GM18858 (cell line): ENCODE measurements at regions not wholly inside any gene's neighbourhood (a gene's known extent, or its start where the extent isn't known, plus 50 kb on each side); places are given as distances from the start of the nearest gene placed in this dataset.
A peak's percentile ranks its signal among the peaks of the same experiment; 100 is the strongest.
"Not testable (repeated sequence)": the region's sequence is repeated elsewhere in the genome, so short reads cannot be mapped to it uniquely, and the experiment has no call there.

Experiments used
- ATAC-seq: cut with Tn5 transposase; IDR thresholded peaks from one replicate; pipeline ENCODE4 v1.9.1; 2021; ENCODE audit not compliant: unreplicated experiment

DNA sequence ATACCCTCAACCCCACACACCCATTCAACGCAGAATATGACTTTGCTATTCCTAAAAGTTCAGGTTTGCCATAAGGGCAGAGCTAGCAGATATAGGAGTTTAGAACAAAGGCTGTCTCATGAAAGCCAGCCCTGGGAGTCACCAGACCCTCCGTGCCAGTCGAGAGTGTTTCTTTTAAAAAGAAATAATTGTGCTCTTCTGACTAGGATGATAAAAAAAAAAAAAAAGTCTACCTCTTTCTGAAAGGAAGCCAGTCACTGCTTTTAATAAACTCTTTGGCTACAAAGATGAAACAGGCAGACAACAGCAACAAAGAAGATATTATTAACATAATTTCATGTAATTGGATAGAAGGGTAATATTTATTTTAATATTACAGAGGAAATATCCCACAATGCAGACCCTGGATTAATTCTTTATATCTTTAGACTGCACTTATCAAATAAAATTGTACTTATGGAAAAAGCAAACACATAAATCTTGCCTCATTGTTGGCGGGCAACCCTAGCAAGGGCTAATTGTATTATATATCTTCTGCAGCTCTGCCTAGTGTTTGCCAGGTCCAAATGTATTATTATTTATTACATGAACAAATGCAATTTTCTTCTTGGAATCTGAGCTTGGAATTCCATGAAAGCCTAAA lies 277.5 kb upstream of the DYNLRB2 start:
- ATAC-seq = no peak

DNA sequence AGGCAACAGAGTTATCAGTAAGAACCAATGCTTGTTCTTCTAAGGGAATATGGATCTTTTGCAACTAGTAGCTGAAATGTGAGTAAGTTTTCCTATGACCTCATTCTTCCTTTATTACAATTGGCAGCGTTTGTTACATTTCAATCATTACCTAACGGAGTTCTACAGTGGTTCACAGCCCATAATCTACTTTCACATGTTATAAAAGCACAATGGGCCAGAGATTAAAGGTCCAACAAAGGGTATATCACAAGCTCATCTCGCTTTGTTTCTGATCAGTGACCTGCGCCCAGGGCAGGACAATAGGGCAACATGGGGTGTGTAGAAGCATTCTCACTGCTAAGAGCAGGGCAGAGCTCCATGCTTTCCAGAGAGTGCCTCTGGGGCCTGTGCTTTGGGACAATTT lies 279.9 kb upstream of the DYNLRB2 start:
- ATAC-seq = no peak

DNA sequence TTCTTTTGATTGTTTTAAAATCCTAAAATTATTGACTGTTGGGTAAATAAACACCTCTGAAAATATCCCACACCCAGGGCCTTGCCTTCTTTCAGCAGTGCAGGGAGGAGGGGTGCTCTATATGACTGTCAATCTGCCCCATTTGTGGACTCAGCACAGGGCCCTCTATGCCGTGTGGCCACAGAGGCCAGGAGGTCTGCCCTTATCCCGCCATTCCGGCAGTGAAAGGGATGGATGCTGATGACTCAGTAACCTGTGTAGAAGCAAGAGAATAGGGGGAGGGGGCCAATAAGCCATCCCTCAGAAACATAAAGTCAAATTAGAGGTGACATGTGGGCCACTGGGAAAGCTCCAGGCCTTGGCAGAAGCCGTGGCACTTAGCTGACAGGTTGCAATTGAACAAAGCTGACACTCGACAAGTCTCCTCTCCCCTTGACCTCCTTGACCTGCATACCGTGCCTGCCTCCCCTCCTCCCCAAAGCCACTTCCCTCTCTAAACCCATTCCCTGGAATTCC lies 281.4 kb upstream of the DYNLRB2 start:
- ATAC-seq = no peak

DNA sequence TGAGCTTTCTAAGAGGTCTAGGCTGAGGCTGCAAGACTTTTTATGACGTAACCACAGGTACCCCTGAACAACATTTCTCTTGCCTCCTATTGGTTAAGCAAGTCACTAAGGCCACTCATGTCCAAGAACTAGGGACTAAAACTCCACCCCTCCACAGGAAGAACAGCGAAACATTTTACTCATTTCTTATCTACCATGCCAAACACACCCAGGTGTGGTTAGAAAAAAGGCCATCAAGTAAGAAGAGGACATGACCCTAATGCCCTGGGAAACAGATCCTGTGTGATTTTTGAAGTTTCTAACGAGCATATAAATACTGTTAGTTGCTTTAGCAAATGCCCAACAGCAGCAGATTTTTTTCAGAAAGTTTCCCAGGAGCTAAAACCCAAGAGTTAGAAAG lies 282.4 kb upstream of the DYNLRB2 start:
- no peak for ATAC-seq

DNA sequence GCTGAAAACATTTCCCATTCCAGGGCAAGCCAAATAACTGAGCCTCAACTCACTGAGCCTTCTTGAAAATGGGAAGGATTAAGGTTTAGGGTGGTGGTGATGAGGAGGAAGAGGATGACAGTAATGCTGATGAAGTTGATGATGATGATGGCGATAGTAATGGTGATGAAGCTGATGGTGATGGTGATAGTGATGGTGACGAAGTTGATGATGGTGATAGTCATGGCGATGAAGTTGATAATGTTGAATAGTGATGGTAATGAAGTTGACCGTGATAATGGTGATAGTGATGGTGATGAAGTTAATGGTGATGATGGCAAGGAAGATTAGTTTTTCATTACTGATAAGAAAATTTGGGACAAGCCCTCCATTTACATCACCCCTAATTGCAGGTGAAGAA lies 285.8 kb upstream of the DYNLRB2 start:
- ATAC-seq = no peak

DNA sequence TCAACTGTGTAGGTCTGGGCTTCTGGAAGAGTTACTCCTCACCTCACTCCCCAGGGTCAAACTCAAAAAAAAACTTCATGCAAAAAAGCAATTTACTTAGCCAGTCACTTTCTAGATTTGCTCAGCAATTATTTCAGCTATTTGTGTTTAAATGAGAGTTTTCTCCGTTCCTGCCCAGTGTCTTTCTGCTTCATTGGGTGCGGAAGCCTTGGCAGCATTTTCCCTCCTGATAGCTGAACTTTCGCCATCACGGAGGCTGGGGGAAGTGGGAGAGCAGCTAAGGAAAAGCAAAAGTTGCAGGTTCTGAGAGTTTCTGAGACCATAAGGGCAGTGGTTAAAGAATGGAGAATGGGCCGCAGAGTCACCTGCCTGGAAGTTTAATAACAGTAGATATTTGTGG lies 287.1 kb upstream of the DYNLRB2 start:
- no peak for ATAC-seq

DNA sequence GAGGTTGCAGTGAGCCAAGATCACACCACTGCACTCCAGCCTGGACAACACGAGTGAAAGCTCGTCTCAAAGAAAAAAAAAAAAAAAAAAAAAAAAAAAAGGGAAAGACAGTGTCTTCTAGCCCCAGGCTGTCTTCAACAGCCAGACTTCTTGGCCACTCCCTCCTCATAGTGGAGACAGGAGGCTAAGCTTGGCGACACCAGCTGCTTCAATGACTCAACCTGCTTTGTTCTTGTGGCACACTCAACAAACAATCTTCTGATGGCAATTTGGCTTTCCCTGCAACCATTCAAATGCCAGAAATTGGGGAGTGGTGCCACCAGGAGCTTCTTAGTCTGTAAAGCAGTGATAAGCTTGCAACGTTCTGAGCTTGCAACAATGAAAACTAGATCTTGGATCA lies 290.4 kb upstream of the DYNLRB2 start:
- ATAC-seq = no peak

DNA sequence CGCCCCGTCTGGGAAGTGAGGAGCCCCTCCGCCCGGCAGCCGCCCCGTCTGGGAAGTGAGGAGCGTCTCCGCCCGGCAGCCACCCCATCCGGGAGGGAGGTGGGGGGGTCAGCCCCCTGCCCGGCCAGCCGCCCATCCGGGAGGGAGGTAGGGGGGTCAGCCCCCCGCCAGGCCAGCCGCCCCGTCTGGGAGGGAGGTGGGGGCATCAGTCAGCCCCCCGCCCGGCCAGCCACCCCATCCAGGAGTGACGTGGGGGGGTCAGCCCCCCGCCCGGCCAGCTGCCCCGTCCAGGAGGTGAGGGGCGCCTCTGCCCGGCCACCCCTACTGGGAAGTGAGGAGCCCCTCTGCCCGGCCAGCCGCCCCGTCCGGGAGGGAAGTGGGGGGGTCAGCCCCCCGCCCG lies 297.5 kb upstream of the DYNLRB2 start:
- ATAC-seq = not testable (repeated sequence)

DNA sequence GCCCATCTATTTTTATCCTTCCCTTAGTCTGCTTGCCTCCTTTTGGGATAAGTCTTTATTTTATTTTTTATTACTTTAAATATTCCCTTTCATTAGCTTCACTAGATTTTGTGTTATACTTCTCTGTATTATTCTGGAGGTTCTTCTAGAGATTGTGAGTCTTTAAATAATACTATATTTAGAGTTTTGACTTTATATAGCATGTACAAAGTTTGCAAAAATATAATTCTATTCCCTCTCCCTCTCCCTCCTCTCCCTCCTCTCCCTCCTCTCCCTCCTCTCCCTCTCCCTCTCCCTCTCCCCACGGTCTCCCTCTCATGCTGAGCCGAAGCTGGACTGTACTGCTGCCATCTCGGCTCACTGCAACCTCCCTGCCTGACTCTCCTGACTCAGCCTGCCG lies 298.5 kb upstream of the DYNLRB2 start:
- ATAC-seq = not testable (repeated sequence)

DNA sequence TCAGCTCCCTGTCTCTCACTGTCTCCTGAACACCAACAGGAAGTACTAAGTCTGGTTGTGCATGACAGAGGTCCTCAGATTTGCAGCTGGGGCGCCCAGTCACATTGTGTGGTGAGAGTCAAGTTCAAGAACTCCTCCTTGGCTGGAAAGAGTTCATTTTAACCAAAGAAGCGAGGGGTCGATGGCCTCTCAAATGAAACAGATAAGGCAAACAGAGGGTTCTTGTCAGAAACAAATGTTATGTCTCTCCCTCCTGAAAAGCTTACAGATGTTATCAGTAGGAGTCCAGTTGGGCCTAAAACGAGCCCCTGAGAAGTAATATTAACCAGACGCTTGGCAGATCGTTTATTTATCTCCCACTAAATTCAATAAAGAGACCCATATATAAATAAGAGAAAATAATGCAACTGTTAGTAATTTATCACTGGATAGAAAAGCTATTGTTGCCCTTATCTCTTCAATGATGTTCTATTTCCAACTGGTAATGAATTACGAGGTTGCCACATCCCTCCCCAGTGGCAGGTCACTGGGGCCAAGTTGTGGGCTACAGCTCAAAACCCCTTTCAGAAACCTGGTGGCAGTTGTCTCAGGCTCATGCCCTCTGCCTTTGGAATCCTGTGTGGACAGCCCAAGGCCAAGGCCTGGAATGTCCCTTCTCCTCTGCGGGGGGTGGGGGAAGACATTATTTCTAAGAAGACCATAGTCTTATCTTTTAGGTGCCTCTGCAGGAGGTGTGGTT lies 307.5 kb upstream of the DYNLRB2 start:
- no peak for ATAC-seq

DNA sequence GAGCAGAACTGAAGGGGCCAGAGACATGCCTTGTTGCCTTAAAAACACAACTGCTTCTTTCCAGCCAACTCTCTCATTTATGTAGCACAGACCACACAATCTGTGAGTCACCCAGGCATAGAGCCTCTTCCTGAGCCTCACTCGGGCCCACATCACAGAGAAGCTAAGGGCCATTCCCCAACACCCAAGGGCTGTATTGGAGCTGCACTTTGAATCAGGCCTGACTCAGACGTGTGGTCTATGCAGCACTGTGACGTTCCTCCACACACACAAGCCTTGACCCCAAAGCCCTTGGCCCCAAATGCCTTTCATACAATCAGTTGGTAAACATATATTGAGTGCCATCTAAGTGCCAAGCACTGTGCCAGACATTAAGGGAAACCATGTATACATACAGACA lies 308.9 kb upstream of the DYNLRB2 start:
- ATAC-seq = peak; percentile 71

DNA sequence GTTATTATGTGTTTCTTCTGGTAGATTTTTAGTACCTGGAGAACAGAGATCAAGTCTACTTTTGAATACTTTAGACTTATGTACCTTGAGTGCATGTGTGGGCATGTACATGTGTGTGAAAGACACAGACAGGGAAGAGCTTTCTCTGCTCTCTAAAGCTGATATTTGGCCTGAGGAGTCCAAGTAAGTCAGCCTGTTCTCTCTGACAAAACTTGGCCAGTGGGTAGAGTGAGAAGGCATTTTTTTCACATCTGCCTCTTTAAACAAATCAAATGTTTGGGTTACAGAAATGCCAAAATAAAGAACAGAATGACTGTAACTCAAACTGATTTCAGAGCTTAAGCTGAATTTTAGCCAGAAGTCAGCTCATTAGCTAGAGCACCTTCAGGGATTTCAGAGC lies 309.7 kb upstream of the DYNLRB2 start:
- no peak for ATAC-seq

DNA sequence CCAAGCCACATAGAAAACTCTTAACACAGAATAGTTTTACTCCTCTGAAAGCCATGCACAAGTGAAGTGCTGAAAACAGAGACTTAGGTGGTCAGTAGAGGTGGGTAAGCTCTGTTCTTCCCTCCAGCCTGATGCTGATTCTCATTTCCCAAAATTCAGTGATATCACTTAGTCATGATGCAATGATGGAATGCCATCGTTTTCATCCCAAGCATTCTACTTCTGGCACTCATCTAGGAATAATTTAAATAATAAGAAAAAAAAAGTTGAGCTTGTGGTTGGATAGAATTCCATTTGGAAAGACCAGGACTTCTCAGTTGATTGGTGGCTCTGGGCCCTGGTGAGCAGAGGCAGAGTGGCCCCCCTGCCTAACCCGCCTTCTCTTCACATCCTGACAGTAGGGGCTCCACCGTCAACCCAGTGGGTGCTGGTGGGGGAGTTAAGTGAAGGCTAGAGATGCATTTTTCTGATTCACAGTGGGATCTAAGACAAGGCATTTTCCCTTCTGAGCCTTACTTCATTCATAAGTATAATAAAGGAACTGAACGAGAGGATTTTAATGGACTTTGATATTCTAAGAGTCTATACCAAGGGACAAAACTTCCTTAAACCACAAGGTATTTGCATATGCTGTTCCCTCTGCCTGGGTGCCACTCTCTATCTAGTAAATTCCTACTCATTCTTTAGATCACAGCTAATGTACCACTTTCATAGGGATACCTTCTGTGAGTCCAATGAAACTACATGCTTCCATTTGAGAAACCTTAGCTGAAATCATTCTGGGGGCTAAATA lies 310.3 kb upstream of the DYNLRB2 start:
- no peak for ATAC-seq

DNA sequence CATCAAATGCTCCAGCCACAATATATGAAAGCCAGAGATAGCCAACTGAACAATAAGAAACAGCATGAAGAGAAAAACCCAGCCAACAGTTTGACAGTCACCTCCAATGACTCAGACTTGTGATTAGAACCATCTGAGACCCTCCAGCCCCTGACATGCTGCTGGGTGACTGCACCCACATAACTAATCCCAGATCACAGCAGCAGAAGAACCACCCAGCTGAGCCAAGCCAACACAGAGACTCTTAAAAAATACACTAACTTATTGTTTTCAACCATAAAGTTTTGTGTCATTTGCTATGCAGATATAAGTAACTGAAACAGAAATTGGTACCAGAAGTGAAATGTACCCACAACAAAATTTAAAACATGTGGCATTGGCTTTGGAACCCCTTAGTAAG lies 314.3 kb upstream of the DYNLRB2 start:
- no peak for ATAC-seq

DNA sequence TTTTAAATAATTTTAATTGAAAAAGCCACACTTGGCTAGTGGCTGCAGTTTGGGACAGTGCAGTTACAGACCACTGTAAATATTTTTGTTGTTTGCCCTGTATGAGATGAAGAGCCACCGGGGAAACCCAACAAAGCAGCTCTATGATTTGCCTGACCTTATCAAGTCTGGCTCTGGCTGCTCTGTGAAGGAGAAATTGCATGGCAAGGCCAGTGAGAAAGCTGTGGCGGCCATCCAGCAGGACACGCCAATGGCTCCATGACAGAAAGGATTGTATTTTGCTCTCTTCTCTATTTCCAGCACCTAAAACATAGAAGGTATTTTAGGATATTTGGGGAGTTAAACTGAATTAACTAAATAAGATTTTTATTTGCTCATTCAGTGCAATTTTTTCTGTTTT lies 330.0 kb upstream of the DYNLRB2 start:
- ATAC-seq = no peak

DNA sequence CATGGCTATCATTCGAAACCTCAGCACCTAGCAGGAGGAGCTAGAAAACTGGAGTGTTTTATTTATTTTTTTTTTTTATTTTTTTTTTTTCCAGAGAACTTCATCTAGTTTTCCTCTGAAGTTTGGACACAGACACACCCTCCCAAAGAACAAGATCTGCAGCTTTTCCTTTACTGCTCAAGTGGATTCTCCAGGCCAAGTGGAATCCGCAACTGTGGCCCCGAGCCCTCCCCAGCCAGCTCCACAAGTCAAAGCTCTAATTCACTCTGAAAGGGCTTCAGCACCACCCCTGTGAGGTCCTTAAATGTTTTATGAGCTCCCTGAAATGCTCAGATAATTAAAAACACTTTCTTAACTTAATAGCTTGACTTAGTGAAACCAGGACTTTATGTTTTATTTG lies 332.1 kb upstream of the DYNLRB2 start:
- no peak for ATAC-seq

DNA sequence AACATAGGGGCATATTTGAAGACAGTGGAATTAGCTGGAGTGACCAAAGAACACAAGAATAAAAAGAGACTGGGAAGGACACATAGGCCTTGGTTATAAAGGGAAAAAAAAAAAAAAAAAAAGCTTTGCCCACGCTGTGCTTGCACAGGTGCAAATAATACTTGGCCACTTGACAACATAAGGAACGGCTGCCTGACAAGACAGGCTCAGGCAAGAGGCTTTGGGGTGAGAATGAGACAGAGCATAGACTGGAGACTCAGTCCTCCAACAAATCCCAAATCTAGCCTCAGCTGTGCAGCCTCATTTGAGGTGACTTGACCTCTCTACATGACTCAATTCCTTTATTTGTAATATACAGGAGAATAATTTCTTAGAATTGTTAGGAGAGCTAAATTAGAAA lies 332.8 kb upstream of the DYNLRB2 start:
- ATAC-seq = no peak

DNA sequence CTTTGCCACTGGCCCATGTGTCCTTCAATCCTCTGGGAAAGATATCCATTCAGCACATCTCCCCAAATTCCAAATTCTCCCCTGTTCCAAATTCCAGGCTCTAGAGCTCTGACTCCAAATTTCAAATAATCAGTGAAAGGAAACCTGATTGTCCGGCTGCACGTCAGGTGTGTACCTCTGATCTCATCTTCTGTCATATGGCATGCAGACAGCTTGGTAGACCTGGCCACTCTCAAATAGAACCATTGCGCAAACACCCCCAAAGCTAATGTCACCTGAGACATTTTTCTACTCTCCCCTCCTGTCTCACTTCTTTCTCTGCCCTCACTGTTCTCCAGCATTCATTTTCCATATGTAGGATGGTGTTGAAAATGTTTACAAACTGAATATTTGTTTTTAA lies 337.0 kb upstream of the DYNLRB2 start:
- no peak for ATAC-seq

DNA sequence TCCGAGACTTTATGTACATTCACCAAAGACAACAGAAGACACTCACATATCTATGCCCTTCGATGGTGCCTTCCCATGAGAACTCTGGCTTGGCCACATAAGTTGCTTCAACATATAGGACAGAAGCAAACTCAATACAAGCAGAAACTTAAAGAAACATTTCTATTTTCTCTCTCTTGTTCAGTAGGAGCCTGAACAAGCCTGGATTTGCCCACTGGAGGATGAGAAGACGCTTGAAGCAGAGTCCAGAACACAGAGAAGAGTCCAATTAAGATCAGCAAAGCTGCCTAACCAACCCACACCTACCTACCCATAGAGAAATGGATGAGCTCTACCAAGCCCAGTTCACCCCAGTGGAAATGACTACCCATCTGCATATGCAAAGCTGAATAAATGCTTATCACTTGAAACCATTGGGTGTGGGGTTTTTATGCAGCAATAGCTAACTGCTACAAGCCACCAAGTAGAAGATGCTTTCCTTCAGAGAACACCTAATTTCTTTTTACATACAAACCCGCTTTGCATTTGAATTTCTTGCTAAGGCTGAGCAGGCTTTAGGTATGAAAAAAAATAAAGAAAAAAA lies 337.9 kb upstream of the DYNLRB2 start:
- ATAC-seq = no peak

DNA sequence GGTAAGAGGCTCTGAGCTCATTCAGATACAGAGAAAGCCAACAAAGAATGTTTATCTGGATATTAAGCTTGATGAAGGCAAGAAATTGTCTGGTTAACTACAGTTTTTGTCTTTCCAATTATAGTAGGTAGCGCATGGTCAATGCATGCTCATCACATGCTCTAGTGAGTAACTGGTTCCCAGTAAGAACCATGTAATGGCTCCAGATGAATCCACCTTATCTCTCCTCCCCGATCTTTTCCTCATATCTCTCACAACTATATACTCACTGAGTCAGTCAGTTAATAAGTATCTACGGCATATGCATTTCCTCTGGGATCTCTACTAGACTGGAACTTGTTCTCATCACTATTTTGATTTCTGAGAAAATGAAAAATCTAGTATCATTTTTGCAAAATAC lies 340.7 kb upstream of the DYNLRB2 start:
- no peak for ATAC-seq

DNA sequence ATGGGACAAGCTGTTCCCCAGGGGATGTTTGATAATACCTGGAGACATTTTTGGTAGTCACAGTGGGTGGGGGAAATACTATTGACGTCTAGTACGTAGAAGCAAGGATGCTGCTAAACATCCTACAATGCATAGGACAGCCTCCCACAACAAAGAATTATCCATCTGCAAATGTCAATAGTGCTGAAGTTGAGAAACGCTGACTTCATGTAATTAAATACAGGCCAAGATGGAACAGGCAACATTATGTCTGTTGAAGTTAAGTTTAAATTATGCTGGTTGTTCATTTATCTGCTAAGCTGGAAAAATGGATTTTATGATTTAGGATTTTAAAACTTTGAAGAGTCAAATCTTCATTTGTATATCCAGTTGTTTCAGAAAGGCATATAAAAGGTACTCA lies 341.2 kb upstream of the DYNLRB2 start:
- no peak for ATAC-seq
